CD4-positive, alpha-beta T cell (primary cell): ENCODE measurements at regions not wholly inside any gene's neighbourhood (a gene's known extent, or its start where the extent isn't known, plus 50 kb on each side); places are given as distances from the start of the nearest gene placed in this dataset.
"Not testable (repeated sequence)": the region's sequence is repeated elsewhere in the genome, so short reads cannot be mapped to it uniquely, and the experiment has no call there.

ENCODE experiments used
- ATAC-seq: fragments of 200-7000 bp; cut with Tn5 transposase; one replicate; pipeline ENCODE4 v1.10.0; 2022; ENCODE audit warnings: mild to moderate bottlenecking; ENCODE audit not compliant: poor library complexity
- CTCF ChIA-PET: fragments of 350-600 bp; sonication (Branson Sonifier 250); formaldehyde crosslinking; loops from one replicate; lab custom pipeline; 2021; ENCODE audit warnings: antibody characterized with exemption, inconsistent platforms; lab: Charles Lee
- POLR2A ChIA-PET: fragments of 350-600 bp; sonication (Branson Sonifier 250); formaldehyde crosslinking; loops from one replicate; lab custom pipeline; 2021; ENCODE audit warnings: antibody characterized with exemption, inconsistent platforms; lab: Charles Lee
- DNase-seq, 14 experiments: peaks; one replicate each; pipeline ENCODE4 v3.0.0-alpha.2; 2013 to 2020; ENCODE audit warnings: mixed read lengths in 2 of 14
- H3K27ac ChIP-seq, 2 donors: one replicate each; pipeline versions ENCODE4 v1.5.1 to v1.7.0; 2013; ENCODE audit warnings: low read length in 2 of 2, low read depth in 1 of 2, mild to moderate bottlenecking in 1 of 2
- H3K27me3 ChIP-seq, 2 experiments: 1 replicate in 1 of 2; 2 replicates in 1 of 2; pipeline versions ENCODE4 v1.6.1 to v1.7.0; 2013; ENCODE audit warnings: low read length in 2 of 2, control low read depth in 1 of 2, mild to moderate bottlenecking in 1 of 2, moderate library complexity in 1 of 2; ENCODE audit not compliant: insufficient read depth in 2 of 2, control insufficient read depth in 1 of 2
- H3K36me3 ChIP-seq: one replicate; pipeline ENCODE4 v1.6.1; 2013; ENCODE audit warnings: low read length, control low read depth; ENCODE audit not compliant: insufficient read depth
- H3K4me1 ChIP-seq: one replicate; pipeline ENCODE4 v1.6.1; 2013; ENCODE audit warnings: low read length, control low read depth; ENCODE audit not compliant: insufficient read depth
- H3K4me3 ChIP-seq: one replicate; pipeline ENCODE4 v1.5.1; 2013; ENCODE audit warnings: mild to moderate bottlenecking, low read length, moderate library complexity
- H3K9me3 ChIP-seq, 2 experiments: 1 replicate in 1 of 2; 2 replicates in 1 of 2; pipeline versions ENCODE4 v1.6.1 to v1.7.0; 2013; ENCODE audit warnings: low read length in 2 of 2, mild to moderate bottlenecking in 2 of 2, control low read depth in 1 of 2, moderate library complexity in 1 of 2; ENCODE audit not compliant: control insufficient read depth in 1 of 2, insufficient read depth in 1 of 2
- H3K27ac Mint-ChIP-seq: one replicate; pipeline ENCODE4 v1.8.0; 2020; ENCODE audit warnings: mixed read lengths
- H3K27me3 Mint-ChIP-seq: one replicate; pipeline ENCODE4 v1.8.0; 2021; ENCODE audit warnings: mixed read lengths
- H3K36me3 Mint-ChIP-seq: one replicate; pipeline ENCODE4 v1.8.0; 2021; ENCODE audit warnings: low read depth, mixed read lengths
- H3K4me1 Mint-ChIP-seq: one replicate; pipeline ENCODE4 v1.8.0; 2021; ENCODE audit warnings: low read depth, mixed read lengths
- H3K4me3 Mint-ChIP-seq: one replicate; pipeline ENCODE4 v1.8.0; 2020; ENCODE audit warnings: mild to moderate bottlenecking, mixed read lengths
- H3K9me3 Mint-ChIP-seq: one replicate; pipeline ENCODE4 v1.8.0; 2020; ENCODE audit warnings: mixed read lengths
- intact Hi-C, 2 experiments: fragments of 100-400 bp; cut with DNase I in 1 of 2; cut with micrococcal nuclease in 1 of 2; formaldehyde crosslinking; loops; one replicate each; pipeline versions ENCODE4 v1.15.1 to v1.9.0; 2023 to 2025; cut with DNase I, micrococcal nuclease
- TF ChIP-seq, protein P1 (sequence below): fragments of 200-600 bp; IDR thresholded peaks from one replicate; pipeline ENCODE4 v1.8.0; 2022; ENCODE audit warnings: antibody characterized with exemption, mild to moderate bottlenecking

DNA sequence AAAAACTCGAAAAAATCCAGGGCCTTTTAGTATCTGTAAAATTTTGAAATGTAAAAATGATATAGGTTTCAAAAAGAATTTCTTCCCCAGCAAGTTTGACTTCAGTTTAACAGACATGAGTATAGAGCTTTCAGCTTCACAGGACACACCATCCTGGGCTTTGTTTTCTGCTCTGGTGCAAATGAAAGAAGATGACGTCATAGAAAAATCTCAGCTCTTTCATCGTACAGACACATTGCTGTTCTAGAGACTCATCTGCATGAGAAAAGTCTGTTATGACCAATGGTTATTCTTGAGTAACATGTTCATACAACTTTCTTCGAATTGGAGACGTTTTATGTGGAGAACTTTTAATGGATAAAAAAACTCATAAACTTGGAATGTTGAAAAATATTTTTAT lies 111.7 kb upstream of the DYNAP start:
- no peaks in the 10 kb centered on the region for H3K4me1 ChIP-seq
- peaks cover 0 to 3% of the 10 kb centered on the region in 2 experiments for H3K9me3 ChIP-seq
- Mint-ChIP-seq H3K4me1 (no peaks in the 10 kb centered on the region), H3K27ac (no peak overlapping the region), H3K36me3 (no peaks in the 10 kb centered on the region), H3K9me3 (no peaks in the 10 kb centered on the region), H3K27me3 (peaks cover 23% of the 10 kb centered on the region), H3K4me3 (no peak overlapping the region)
- no peak overlapping the region for H3K4me3 ChIP-seq
- ATAC-seq (no peak), DNase-seq (no peak)
- no peaks in the 10 kb centered on the region for H3K27me3 ChIP-seq
- intact Hi-C loops = no loop called here
- TF ChIP-seq, protein P1, sequence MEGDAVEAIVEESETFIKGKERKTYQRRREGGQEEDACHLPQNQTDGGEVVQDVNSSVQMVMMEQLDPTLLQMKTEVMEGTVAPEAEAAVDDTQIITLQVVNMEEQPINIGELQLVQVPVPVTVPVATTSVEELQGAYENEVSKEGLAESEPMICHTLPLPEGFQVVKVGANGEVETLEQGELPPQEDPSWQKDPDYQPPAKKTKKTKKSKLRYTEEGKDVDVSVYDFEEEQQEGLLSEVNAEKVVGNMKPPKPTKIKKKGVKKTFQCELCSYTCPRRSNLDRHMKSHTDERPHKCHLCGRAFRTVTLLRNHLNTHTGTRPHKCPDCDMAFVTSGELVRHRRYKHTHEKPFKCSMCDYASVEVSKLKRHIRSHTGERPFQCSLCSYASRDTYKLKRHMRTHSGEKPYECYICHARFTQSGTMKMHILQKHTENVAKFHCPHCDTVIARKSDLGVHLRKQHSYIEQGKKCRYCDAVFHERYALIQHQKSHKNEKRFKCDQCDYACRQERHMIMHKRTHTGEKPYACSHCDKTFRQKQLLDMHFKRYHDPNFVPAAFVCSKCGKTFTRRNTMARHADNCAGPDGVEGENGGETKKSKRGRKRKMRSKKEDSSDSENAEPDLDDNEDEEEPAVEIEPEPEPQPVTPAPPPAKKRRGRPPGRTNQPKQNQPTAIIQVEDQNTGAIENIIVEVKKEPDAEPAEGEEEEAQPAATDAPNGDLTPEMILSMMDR = no peak
- ChIA-PET POLR2A (no interaction called here), CTCF (no interaction called here)
- no peaks in the 10 kb centered on the region for H3K36me3 ChIP-seq
- H3K27ac ChIP-seq = no peak overlapping the region

GRCh38 chr18:54480616-54481015 lies 110.4 kb upstream of the DYNAP start:
- H3K4me3 Mint-ChIP-seq = no peak overlapping the region
- H3K9me3 Mint-ChIP-seq = no peaks in the 10 kb centered on the region
- TF ChIP-seq, protein P1 = no peak
- Histone ChIP-seq H3K4me1 (no peaks in the 10 kb centered on the region), H3K36me3 (no peaks in the 10 kb centered on the region), H3K27me3 (peaks cover 0 to 5% of the 10 kb centered on the region in 2 experiments), H3K4me3 (no peak overlapping the region), H3K27ac (no peak overlapping the region), H3K9me3 (peaks cover 0 to 3% of the 10 kb centered on the region in 2 experiments)
- ATAC-seq (no peak), DNase-seq (no peak)
- no peak overlapping the region for H3K27ac Mint-ChIP-seq
- POLR2A ChIA-PET = no interaction called here
- no peaks in the 10 kb centered on the region for H3K36me3 Mint-ChIP-seq
- CTCF ChIA-PET = no interaction called here
- H3K27me3 Mint-ChIP-seq = peaks cover 24% of the 10 kb centered on the region
- intact Hi-C loops = no loop called here
- H3K4me1 Mint-ChIP-seq = no peaks in the 10 kb centered on the region

- POLR2A ChIA-PET, H3K9me3 ChIP-seq, H3K27ac Mint-ChIP-seq, H3K27me3 ChIP-seq, CTCF ChIA-PET, H3K4me1 Mint-ChIP-seq, DNase-seq, H3K4me3 Mint-ChIP-seq, ATAC-seq, H3K9me3 Mint-ChIP-seq, H3K4me3 ChIP-seq, H3K27me3 Mint-ChIP-seq, H3K36me3 Mint-ChIP-seq, H3K4me1 ChIP-seq, intact Hi-C loops, H3K36me3 ChIP-seq, H3K27ac ChIP-seq: not testable (repeated sequence)
Measured at GRCh38 chr18:54502451-54502850, 88.6 kb upstream of the DYNAP start.

- Histone ChIP-seq H3K27ac (no peak overlapping the region), H3K36me3 (no peaks in the 10 kb centered on the region), H3K4me3 (no peak overlapping the region), H3K27me3 (no peaks in the 10 kb centered on the region), H3K9me3 (no peaks in the 10 kb centered on the region), H3K4me1 (no peaks in the 10 kb centered on the region)
- Mint-ChIP-seq H3K27ac (no peak overlapping the region), H3K4me3 (no peak overlapping the region), H3K4me1 (no peaks in the 10 kb centered on the region), H3K9me3 (no peaks in the 10 kb centered on the region), H3K27me3 (peaks cover 11% of the 10 kb centered on the region), H3K36me3 (no peaks in the 10 kb centered on the region)
- CTCF ChIA-PET = no interaction called here
- intact Hi-C loops = no loop called here
- no peak for DNase-seq
- TF ChIP-seq, protein P1 = no peak
- ATAC-seq = no peak
- POLR2A ChIA-PET = no interaction called here
Measured at GRCh38 chr18:54503131-54503894, 87.7 kb upstream of the DYNAP start.
